Superior temporal gyrus (tissue), 1 donor: ENCODE measurements at regions not wholly inside any gene's neighbourhood (a gene's known extent, or its start where the extent isn't known, plus 50 kb on each side); places are given as distances from the start of the nearest gene placed in this dataset.
"Not testable (repeated sequence)": the region's sequence is repeated elsewhere in the genome, so short reads cannot be mapped to it uniquely, and the experiment has no call there.

ENCODE experiments used
- DNase-seq: peaks from one replicate; pipeline ENCODE4 v3.0.0-alpha.2; 2016; ENCODE audit errors: extremely low spot score

GRCh38 chr21:35170818-35171217 lies 121.7 kb upstream of the RUNX1 start:
- no peak for DNase-seq

DNA sequence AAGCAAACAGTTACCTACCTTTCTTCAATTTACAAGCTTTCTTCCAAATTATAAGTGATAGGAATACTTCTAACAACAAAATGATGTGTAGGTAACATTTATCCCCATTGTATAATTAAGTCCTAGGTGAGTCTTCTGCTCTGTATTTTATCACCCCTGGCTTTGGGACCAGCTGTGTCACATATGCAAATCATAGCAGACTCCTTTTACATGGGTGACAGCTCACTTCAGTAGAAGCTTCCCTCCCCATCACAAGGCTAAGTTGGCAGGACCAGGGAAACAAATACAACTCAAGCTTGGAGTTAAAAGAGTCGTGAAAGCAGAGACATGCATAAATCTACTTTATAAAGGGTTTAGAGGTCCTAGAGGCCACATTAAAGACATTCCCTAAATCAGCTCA lies 121.1 kb upstream of the RUNX1 start:
- no peak for DNase-seq

DNA sequence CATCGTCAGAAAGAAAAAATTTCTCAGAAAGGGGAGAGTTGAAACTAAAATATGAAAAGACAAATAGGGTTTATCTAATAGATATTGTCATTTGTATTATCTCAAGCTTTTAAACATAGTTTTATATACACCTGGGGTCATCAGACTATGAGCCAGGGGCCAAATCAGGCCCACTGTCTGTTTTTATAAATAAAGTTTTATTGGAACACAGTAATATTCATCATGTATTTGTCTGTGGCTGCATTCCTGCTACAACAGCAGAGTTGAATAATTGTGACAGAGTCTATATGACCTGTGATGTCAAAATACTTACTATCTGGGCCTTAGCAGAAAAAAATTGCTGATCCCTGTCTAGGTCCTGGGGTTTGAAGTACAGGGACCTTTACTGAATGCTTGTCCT lies 120.5 kb upstream of the RUNX1 start:
- DNase-seq, result no peak

- no peak for DNase-seq
Observed at GRCh38 chr21:35168735-35169134, 119.6 kb upstream of the RUNX1 start.

- no peak for DNase-seq
Observed at GRCh38 chr21:35164971-35165483, 115.9 kb upstream of the RUNX1 start.

DNA sequence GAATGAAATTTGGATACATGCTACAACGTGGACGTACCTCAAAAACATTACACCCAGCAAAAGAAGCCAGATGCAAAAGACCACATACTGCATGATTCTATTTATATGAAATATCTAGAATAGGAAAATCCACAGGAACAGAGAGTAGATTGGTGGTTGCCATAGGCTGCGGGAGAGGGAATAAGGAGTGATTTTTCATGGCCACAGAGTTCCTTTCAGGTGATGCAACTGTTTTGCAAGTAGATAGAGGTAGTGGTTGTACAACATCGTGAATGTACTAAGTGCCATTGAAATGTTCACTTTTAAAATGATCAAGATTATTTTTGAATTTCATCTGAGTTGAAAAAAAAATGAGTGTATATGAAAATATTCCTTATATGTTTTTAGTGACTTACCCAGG lies 115.3 kb upstream of the RUNX1 start:
- no peak for DNase-seq

GRCh38 chr21:35163411-35163810 lies 114.3 kb upstream of the RUNX1 start:
- no peak for DNase-seq

GRCh38 chr21:35162831-35163230 lies 113.7 kb upstream of the RUNX1 start:
- DNase-seq, result no peak

- no peak for DNase-seq
Observed at GRCh38 chr21:35159881-35160280, 110.8 kb upstream of the RUNX1 start.

DNA sequence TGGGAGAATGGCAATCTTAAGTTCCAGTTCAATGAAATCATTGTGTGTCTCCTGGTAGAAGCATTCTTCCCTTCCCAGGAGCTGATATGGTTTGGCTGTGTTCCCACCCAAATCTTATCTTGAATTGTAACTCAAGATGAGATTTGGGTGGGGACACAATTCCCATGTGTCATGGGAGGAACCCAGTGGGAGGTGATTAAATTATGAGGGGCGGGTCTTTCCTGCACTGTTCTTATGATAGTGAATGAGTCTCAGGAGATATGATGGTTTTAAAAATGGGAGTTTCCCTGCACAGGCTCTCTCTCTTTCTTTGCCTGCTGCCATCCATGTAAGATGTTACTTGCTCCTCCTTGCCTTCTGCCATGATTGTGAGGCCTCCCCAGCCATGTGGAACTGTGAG lies 108.3 kb upstream of the RUNX1 start:
- not testable (repeated sequence) for DNase-seq

- DNase-seq, result no peak
Observed at GRCh38 chr21:35156293-35157278, 107.5 kb upstream of the RUNX1 start.

GRCh38 chr21:35154788-35155187 lies 105.7 kb upstream of the RUNX1 start:
- no peak for DNase-seq

GRCh38 chr21:35153671-35154070 lies 104.6 kb upstream of the RUNX1 start:
- no peak for DNase-seq

GRCh38 chr21:35150562-35151226 lies 101.6 kb upstream of the RUNX1 start:
- no peak for DNase-seq

- DNase-seq, result no peak
Observed at GRCh38 chr21:35149698-35150097, 100.6 kb upstream of the RUNX1 start.

DNA sequence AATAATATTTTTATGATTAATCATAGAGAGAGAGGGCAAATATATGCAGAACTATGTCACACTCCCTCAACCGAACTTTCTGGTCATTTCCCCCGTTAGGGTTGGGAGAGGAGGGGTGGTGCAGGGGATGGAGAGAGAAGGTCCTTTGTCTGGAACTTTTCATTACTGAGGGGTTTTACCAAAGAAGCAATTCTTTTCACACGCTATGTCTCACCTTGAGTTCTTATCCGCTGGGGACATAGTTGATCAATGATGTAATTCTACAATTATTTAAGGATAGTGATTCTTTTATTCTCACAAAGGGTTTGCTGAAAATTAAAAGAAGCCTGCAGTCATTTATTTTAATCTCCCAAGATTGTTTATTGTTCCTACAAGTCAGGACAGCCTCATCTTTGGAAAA lies 98.3 kb upstream of the RUNX1 start:
- no peak for DNase-seq

- DNase-seq, result no peak
Observed at GRCh38 chr21:35145626-35146233, 96.6 kb upstream of the RUNX1 start.

GRCh38 chr21:35144978-35145377 lies 95.9 kb upstream of the RUNX1 start:
- DNase-seq, result no peak

DNA sequence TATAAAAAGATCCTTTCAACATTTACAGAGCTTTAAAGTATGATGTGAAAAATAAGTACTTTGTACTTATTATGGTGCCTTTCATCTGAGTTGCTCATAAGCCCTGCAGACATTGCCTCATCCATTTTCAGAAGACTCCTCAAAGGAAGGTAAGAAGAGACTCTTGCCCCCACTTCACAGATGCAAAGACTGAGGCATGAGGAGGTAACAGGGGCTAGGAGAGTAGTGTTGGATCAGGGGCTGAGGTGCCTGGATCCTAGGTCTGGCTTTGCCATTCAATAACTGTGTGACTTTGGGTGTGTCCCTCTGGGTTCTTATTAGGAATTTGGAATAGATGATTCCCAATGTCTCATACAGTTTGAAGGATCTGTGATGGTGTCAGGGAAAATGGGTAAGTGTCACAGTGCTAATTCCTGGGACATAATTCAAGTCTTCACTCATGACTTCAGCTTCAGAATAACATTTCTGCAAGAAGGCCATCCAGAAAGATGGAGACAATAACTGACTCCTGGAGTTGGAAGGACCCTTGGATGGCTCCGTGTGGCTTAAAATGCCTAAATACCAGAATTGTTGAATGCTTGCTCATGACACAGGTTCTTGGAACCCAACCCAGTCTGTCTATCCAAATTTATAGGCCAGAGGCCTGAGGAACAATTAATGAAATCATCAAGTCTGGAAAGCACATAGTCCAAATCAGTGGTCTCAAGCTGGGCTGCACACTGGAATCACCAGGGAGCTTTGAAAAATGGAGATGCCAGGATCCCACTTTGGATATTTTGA lies 93.1 kb upstream of the RUNX1 start:
- DNase-seq, result no peak

- DNase-seq, result no peak
Observed at GRCh38 chr21:35139382-35139715, 90.2 kb upstream of the RUNX1 start.

- no peak for DNase-seq
Observed at GRCh38 chr21:35138665-35139381, 89.7 kb upstream of the RUNX1 start.
